A549 (cell line): ENCODE measurements at regions not wholly inside any gene's neighbourhood (a gene's known extent, or its start where the extent isn't known, plus 50 kb on each side); places are given as distances from the start of the nearest gene placed in this dataset.

Experiments
- CHD2 ChIP-seq: fragments of 150-350 bp; IDR thresholded peaks from 2 replicates; pipeline ENCODE4 v1.6.1; 2014; ENCODE audit warnings: low read length; ENCODE audit not compliant: partially characterized antibody
- EP300 ChIP-seq, 2 experiments: fragments of >200 bp; sonication (Bioruptor Twin); formaldehyde crosslinking; IDR thresholded peaks; 2 replicates in 1 of 2; 3 replicates in 1 of 2; pipeline ENCODE4 v1.6.1; 2016 to 2017
- FOSL2 ChIP-seq, 2 experiments: fragments of 450-650 bp in 1 of 2; fragments of >200 bp in 1 of 2; sonication (Bioruptor Twin) in 1 of 2; formaldehyde crosslinking; IDR thresholded peaks; 2 replicates each; pipeline versions ENCODE4 v1.5.0 to v1.6.1; 2016 to 2020; ENCODE audit warnings: mild to moderate bottlenecking in 1 of 2, moderate library complexity in 1 of 2
- HDAC2 ChIP-seq: fragments of 200-600 bp; sonication (generic); IDR thresholded peaks from 2 replicates; pipeline ENCODE4 v1.6.1; 2016
- KDM1A ChIP-seq: fragments of 200-600 bp; sonication (generic); IDR thresholded peaks from 2 replicates; pipeline ENCODE4 v1.6.1; 2016; ENCODE audit warnings: low read depth, mild to moderate bottlenecking
- MYC ChIP-seq: IDR thresholded peaks from 2 replicates; pipeline ENCODE4 v1.6.1; 2012; ENCODE audit warnings: mild to moderate bottlenecking, inconsistent platforms, low read length, improper control_type of control experiment, borderline replicate concordance
- POLR2A ChIP-seq: IDR thresholded peaks from 2 replicates; pipeline ENCODE4 v1.6.1; 2012; ENCODE audit warnings: mild to moderate bottlenecking, low read length
- RNF2 ChIP-seq: fragments of 200-600 bp; sonication (generic); IDR thresholded peaks from 2 replicates; pipeline ENCODE4 v1.6.1; 2016; ENCODE audit warnings: low read depth, mild to moderate bottlenecking, antibody characterized with exemption, moderate library complexity, borderline replicate concordance
- SREBF2 ChIP-seq: fragments of 450-650 bp; IDR thresholded peaks from 2 replicates; pipeline ENCODE4 v1.6.1; 2014; ENCODE audit warnings: mild to moderate bottlenecking, moderate library complexity
- ZC3H11A ChIP-seq: fragments of 450-650 bp; IDR thresholded peaks from 2 replicates; pipeline ENCODE4 v1.6.1; 2014; ENCODE audit warnings: antibody characterized with exemption, mild to moderate bottlenecking
- TF ChIP-seq, protein P1 (sequence below): IDR thresholded peaks from 2 replicates; pipeline ENCODE4 v1.6.1; 2012
- TF ChIP-seq, protein P2 (sequence below): fragments of >200 bp; sonication (Bioruptor Twin); formaldehyde crosslinking; IDR thresholded peaks from 3 replicates; pipeline ENCODE4 v1.5.1; 2016
- TF ChIP-seq, protein P3 (sequence below): IDR thresholded peaks from 2 replicates; pipeline ENCODE4 v1.6.1; 2012

DNA sequence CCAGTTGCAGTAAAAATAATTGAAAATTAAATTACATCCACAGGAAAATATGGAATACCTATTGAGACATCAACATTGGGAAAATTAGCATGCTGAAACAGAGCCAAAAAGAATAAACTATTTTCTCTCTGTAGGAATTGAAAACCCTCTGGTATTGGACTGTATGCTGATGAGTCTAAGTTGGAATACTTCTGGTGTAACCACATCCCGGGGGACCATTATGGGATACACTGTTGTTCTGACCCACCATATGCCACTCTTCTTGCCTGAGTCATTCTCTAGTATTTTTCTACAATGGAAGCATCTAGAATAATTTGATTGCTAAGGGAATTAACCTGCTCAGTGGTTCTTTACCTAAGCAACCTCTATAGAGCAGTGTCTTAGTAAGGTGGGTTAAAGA is 640.7 kb upstream of the AGA start:
- TF ChIP-seq, protein P1, sequence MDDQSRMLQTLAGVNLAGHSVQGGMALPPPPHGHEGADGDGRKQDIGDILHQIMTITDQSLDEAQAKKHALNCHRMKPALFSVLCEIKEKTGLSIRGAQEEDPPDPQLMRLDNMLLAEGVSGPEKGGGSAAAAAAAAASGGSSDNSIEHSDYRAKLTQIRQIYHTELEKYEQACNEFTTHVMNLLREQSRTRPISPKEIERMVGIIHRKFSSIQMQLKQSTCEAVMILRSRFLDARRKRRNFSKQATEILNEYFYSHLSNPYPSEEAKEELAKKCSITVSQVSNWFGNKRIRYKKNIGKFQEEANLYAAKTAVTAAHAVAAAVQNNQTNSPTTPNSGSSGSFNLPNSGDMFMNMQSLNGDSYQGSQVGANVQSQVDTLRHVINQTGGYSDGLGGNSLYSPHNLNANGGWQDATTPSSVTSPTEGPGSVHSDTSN = no peak
- TF ChIP-seq FOSL2 (IDR thresholded peaks at IDR 0.05) (no peak), FOSL2 (CRISPR knock-in tag; IDR thresholded peaks at IDR 0.05) (no peak), EP300 (IDR thresholded peaks at IDR 0.05) (no peak), KDM1A (no peak), MYC (no peak), SREBF2 (no peak), HDAC2 (no peak), CHD2 (no peak), ZC3H11A (no peak), RNF2 (no peak), POLR2A (no peak)
- TF ChIP-seq, protein P2, sequence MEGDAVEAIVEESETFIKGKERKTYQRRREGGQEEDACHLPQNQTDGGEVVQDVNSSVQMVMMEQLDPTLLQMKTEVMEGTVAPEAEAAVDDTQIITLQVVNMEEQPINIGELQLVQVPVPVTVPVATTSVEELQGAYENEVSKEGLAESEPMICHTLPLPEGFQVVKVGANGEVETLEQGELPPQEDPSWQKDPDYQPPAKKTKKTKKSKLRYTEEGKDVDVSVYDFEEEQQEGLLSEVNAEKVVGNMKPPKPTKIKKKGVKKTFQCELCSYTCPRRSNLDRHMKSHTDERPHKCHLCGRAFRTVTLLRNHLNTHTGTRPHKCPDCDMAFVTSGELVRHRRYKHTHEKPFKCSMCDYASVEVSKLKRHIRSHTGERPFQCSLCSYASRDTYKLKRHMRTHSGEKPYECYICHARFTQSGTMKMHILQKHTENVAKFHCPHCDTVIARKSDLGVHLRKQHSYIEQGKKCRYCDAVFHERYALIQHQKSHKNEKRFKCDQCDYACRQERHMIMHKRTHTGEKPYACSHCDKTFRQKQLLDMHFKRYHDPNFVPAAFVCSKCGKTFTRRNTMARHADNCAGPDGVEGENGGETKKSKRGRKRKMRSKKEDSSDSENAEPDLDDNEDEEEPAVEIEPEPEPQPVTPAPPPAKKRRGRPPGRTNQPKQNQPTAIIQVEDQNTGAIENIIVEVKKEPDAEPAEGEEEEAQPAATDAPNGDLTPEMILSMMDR = no peak
- TF ChIP-seq, protein P3, sequence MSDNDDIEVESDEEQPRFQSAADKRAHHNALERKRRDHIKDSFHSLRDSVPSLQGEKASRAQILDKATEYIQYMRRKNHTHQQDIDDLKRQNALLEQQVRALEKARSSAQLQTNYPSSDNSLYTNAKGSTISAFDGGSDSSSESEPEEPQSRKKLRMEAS = no peak
